ENCODE measurements at regions not wholly inside any gene's neighbourhood (a gene's known extent, or its start where the extent isn't known, plus 50 kb on each side); places are given as distances from the start of the nearest gene placed in this dataset.

DNA sequence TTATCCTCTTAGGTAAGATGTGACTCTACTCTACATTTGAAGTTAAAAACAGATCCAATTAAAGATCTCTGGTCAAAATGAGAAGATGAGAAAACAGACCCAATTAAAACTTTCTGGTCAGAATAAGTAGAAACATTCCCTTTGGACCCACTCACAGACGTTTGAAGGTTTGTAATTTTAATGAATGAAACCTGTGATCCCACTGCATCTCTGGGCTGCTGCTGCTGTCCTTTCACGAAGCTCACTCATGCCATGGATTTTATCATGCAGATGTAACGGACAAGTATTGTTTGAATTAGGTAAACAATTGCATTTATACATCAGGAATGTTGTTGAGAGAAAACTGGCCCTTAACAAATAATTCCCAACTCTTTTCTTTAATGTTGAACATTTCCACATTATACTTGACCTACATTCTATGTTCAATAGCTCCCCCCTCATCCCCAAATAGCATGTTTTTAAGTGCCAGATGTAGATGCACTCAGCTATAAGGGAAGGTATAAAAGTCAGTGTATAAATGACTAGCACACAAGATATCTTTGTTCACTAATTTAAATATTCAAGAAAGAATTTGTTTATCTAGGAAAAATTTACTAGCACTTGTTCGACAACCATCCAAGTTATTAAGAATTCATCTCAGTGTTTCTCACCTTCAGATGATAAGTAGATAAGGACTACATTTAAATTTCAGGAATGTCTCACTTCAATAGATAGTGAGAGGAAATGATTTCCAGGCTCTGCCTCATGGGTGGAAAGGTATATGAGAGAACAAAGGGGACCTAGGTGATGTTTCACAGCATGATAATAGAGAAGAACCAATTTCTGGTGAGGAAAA, 202.3 kb upstream of the LMNTD1 start:
- no peak for DNase-seq (ENCODE audit: low spot score)

DNA sequence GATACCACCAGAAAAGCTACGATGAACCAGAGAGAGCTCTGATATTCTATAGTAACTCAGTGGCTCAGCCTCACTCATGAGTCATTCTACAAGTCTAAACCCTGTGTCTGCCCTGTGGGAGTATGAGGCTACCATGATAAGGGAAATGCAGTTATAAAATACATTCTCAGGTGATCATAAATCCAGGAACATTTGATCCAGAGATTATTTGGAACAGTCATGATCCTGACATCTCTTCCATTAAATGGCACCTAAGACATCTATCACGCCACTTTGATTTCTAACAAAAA, 202.6 kb upstream of the RASSF8 start:
- DNase-seq (ENCODE audit: low spot score) = no peak

DNA sequence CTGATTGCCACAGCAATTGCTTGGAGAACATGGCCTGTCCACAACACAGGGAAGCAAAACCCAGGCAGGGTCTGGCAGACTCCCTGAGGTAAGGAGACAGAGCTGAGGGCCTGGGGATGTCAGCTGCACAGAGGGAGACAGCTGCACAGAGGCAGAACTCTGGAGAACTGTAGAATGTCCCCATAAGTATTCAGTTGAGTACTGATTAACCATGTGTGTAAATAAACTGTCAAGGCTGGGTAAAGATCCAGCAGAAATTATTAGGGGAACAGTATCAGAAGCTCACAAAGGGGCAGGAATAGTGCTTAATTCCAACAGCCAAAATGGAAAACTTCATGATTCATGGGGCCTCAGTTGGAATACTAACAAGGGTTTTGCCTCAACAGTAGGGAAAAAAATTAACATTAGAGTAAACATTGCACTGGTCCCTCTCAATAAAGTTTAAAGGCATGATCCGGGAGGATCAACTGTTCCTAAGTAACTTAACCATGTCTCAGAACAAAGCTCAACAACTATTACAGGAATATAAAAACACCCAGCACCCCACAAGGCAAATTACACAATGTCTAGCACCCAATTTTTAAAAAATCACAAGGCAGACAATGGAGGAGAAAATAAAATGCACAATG, 201.3 kb upstream of the RASSF8 start:
- no peak for DNase-seq (ENCODE audit: low spot score)

DNA sequence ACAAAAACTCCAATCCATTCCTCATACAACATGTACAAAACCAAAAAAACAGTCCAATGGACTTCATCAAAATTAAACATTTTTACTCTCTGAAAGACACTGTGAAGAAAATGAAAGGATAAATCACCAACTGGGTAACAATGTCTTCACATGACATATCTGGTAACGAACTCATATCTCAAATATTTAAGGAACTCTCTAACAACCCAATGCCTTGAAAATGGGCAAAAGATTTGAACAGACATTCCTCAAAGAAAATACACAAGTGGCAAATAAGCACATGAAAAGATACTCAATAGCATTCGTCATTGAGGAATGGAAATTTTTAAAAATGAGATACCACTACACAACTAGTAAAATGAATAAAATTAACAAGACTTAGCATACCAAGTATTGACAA, 198.7 kb upstream of the RASSF8 start:
- DNase-seq (ENCODE audit: low spot score) = no peak

DNA sequence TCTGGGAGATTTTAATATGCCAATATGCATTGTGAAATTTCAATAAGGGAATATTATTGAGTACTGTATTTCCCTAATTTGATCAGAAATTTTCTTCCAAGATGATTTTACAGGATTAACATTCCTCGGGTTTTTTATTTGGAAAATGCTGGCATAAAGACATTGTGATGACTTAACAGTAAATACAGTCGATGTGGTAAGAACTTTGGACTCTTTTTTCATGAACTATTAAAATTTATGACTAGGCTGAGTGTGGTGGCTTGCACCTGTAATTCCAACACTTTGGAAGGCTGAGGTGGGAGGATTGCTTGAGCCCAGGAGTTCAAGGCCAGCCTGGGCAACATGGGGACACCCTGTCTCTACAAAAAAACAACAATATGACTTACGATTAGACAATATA, 197.1 kb upstream of the RASSF8 start:
- DNase-seq (ENCODE audit: low spot score) = no peak

DNA sequence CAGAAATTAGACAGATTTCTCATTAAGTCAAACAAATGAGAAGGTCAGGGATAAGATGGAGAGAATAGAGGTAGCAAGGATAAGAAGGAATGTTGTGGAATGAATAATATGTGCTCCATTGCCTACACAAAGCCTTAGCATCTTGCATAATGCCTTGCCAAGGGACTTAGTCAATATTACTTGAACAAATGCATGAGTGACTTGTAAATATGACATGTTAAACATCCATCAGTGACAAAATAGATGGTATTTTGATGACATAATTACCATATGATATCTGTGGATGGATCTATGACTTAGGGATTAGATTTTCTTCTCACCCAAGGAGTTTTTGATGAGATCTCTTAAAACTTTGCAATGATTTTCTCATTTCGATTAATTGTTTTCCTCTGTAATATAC, 194.1 kb upstream of the RASSF8 start:
- DNase-seq (ENCODE audit: low spot score) = no peak

DNA sequence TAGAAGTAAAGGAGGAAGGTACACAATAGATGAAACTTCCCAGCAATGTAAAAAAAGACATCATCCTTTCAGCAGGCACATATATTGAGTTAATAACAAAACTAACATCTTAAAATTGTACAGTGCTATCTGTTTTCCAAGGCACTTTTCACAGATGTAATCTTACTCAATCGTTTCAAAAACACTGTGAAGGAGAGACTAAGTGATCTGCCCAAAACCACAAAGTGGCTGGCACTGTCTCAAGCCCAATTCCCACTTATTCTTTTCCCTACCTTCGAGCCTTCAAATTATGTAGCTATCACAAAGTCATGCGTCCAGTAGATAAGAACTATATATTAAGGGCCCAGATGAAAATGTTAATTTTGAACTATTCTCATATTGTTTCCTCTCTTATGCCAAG, 193.6 kb upstream of the RASSF8 start:
- DNase-seq (ENCODE audit: low spot score) = no peak

DNA sequence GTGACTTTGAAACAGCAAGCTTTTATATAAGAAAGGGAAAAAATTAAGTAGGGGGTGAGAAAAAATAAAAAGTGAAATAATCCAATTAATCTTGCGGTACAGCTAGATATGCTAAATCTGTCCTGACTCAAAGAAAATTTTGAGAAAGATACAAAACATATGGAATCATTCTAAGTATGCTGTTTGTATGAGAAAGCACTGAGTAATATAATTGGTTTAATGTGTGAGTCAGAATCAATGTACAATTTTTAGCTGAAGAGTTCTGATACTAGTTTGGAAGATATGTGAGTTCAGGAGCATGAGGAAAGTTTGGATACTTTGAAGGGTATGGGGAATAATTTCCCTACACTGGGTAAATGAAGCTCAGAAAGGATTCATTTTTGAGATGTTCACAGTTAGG, 190.9 kb upstream of the RASSF8 start:
- DNase-seq (ENCODE audit: low spot score) = no peak

DNA sequence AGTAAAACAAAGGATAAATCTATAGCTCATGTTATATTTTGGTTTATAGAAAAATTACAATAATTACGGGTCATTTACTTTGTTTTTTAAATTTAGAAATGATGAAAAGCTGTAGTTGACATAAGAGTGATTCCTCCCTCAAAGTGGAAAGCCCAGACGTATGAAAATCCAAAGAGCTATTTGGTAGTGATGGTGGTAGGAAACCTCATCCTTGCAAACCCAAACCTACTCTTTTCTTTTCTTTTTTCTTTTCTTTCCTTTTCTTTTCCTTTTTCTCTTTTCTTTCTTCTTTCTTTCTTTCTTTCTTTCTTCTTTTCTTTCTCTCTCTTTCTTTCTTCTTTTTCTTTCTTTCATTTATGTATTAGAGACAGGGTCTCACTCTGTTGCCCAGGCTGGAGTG, 190.3 kb upstream of the RASSF8 start:
- DNase-seq (ENCODE audit: low spot score) = no peak

DNA sequence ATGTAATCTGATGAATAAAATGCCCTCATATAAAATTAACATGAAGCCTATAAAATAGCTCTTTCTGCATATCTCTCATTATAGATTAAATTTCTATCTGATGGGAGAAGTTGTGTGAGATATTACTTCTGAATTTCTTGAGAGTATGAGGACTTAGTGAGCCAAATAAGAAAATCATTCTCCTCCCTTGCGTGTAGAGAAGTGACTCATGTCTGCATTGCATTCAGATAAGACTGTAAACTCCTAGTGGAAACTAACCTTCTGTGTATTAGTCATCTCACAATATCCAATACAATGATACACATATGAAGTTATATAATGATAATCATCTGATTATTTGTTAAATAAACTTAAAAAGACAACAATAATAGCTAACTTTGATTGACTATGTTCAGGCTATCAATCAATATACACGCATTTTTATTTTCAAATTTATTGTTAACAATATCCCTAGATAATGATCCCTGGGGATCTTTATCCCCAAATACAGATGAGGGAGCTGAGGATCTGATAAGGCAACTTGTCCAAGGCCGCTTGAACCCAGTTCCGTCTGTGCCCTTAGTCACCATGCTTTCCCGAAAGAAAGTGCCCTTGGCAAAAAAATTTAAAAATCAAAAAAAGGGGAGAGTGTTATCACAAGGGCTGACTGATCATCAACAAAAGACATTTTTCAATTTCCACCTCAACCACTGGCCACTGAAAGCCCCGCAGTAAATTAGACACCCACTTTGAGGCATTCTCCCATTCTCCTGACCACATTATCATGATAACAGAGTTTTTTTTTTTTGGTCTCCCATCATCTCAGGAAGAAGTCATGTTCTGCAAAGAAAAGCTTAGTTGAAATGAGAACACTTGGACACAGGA, 189.2 kb upstream of the RASSF8 start:
- DNase-seq (ENCODE audit: low spot score) = no peak

DNA sequence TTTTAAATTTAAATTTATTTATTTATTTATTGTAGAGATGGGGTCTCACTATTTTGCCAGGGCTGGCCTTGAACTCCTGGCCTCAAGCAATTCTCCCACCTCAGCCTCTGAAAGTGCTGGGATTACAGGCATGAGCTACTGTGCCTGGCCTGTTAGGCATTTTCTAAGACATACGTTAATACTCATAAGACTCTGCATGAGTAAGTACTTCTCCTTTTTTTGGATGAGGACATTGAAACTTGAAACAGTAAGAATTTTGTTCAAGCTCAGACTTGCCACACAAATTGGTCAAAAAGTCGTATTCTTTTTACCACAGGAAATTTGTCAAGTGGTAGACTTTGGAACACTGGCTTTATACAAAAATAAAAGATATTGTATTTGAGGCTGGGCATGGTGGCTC, 187.4 kb upstream of the RASSF8 start:
- no peak for DNase-seq (ENCODE audit: low spot score)

DNA sequence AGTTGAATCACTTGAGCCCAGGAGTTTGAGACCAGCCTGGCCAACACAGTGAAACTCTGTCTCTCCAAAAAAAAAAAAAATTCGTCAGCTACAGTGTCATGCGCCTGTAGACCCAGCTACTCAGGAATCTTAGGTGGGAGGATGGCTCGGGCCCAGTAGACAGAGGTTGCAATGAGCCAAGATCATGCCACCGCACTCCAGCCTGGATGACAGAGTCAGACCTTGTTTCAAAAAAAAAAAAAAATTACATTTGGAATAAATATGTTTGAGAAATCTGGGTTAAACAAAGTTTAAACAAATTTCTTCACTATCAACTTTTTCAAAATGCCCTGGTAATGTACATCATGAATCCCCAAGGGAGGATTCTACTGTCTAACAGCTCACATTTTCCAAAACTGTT, 187.0 kb upstream of the RASSF8 start:
- no peak for DNase-seq (ENCODE audit: low spot score)

DNA sequence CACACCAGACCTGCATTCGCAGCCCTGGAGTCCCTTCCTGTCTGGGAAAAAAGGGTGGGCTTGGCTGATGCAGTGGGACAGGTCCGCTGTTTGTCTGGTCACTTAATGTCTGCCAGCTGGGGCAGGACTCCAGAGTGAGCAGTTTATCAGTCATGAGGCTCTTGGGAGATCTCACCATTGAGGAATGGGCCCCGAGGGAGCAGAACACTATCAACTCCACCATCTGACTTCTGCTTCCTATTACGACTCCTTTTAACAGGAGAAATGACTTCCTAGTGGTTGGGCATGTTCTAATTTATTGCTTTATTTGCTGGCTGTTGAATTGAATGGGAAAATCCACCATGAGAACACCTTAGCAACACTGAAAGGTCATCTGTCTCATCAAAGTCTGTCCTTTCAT, 182.5 kb upstream of the RASSF8 start:
- no peak for DNase-seq (ENCODE audit: low spot score)

DNA sequence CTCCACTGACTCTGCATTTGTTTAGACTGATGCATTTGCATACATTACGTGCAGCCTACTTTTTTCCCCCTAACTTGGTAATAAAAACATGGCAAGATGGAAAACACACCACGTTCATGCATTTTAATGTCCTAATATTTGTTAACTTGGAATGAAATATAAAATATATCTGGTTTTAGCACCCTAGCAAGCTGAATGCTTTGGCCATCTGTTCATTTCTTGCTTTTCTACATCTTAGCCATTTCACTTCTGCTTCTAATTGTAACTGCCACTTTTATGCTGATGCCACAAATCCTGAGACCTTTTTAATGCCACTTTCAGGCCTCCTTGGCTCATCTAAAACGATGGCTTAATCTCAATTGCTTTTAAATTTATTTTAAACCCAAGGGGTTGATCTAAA, 177.7 kb upstream of the RASSF8 start:
- DNase-seq (ENCODE audit: low spot score) = no peak

DNA sequence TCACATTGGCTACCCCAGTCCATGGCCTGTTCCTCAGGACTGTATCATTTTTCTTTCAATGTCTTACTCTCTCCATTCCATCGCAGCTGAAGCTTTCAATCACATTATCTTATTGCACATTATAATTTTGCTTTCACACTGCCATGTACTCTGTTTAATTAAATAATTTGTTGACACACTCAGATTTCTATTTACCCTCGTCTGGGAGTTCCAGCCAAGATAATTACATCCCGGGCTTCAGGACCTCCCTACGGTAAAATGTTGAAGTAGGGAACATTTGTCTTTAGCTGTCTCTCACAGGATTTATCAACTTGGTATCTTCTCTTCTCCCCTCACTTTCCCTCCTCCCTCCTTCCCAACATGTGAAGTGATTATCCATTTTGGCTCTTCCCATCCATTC, 177.2 kb upstream of the RASSF8 start:
- no peak for DNase-seq (ENCODE audit: low spot score)

DNA sequence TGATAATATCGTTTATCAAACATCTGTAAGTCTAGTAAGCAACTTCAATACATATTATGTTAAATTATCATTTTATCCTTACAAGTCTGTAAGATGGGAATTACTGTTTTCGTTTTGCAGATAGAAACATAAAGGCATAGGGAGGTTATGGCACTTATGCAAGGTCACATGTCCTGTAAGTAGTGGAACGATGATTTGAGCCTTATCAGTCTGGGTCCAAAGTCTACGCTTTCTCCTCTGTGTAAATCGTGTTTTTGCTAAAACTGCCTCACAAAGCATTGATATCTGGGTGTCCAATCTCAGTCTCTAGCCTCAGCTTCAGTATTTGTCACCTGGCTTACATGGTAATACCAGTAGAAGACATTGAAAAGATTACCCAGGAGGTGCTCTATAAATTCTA, 174.9 kb upstream of the RASSF8 start:
- no peak for DNase-seq (ENCODE audit: low spot score)

DNA sequence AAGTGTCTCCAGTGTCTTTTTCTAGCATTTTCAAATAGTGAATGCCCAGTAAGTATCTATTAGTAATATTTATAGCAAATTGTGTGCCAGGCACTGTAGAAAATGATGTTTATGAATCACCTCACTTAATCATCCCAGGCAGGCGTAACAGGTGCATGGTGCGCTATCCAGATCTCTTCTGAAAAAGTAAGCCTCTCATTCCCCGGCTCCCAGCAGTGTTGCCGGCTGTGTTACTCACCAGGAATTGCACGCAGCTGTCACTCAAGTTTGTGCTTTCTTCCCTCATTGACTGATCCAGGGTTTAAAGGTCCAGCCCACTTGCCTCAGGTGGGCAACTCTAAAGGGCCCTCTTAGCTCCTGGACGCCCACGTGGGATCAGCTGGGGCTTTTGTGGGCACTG, 173.8 kb upstream of the RASSF8 start:
- DNase-seq (ENCODE audit: low spot score) = no peak

DNA sequence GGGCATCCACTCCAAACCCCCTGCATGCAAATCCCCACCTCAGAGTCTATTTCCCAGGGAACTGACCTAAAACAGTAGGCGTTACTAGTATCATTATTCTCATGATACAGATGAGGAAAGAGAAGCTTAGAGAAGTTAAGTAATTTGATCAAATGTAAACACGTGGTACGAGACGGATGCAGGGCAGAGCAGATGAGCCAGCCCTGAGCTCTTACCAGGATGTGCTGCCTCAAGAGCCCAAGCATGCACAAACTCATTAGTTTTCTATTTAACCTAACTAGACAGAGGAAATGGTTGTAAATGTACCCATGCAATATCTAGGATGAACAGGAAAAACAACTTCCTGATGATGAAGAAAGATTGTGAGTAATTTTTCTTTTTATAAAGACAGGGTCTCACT, 173.3 kb upstream of the RASSF8 start:
- no peak for DNase-seq (ENCODE audit: low spot score)

DNA sequence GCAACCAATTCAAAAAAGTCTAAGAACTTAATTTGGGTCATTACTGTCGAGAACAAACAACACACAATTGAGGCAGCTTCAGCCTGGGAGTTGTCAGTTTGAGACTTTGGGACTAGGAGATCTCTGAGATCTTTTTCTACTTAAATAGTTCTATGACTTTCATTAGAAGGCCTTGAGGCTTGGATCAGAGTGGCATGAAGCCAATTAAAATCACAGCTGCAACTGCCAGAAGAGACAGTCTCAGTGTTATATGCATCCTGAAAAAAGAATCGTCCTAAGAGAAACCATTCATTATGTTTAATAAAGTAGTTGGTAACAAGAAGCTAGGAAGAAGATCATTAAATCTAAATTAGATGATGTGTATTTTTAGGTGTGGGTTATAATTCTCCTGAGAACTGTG, 170.8 kb upstream of the RASSF8 start:
- no peak for DNase-seq (ENCODE audit: low spot score)

DNA sequence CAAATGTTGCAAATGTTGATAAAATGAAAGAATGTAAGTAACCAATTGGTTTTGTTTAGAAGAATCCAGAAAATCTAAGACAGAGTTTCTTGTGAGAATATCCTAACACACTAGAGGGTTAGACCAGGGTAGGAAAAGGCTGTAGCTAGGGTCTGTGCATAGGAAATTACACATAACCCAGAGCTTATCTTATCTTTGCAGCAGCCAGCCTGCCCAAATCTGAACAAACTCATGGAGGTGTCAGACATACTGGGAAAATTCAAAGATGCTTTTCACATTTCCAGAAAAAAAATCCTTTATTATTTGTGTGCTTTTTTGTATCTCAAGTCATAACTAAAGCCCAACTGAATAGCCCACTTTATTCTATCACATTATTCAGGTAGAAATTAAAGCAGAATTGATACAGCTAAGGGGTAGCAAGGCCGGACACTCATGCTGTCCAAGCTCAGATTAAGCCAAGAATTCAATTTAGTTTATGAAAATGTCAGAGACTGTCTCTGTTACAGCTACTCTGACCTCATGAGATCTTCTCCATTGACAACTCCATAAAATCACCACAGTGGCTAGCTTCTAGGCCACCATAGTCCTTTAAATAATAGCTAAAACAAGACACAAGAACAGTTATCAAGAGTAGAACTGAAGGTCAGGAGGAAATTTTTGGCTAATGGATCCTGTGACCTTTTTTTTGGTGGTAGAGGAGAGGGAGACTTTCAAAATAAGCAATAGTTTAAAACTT, 169.6 kb upstream of the RASSF8 start:
- no peak for DNase-seq (ENCODE audit: low spot score)

DNA sequence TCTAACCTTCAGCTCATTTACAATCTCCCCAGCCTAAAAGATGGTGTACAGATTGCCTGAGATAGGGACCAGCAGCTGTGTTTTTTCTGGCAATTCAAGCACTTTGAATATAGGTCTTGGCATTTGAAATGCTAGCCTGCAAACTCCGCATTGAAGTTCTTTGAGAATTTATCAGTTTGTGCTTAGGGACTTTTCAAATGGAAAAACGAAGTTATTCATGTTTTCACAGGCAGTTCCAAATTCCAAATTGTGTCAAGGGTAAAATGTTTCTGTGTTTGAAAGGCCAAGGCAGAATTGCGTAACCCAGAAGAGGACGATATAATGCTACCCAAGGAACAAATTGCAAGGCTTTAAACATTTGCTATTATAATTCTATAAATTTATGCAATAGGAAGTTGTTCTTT, 168.9 kb upstream of the RASSF8 start:
- no peak for DNase-seq (ENCODE audit: low spot score)

DNA sequence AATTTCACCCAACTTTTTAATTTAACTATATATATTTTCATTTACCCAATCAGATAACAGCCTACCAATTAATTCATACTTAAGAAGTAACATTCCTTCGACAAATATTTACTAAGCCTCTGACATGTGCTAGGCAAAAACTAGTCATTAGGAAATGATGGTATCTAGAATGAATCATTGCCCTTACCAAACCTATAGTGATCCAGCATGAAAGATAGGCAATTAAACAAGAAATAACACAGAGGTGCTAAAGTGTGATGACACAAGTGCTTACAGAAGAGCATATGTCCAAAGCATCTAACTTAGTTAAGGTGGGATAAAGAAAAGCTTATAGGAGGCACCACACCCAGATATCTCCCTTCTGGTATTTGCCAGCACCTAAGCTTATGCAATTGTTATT, 166.5 kb upstream of the RASSF8 start:
- DNase-seq (ENCODE audit: low spot score) = no peak

DNA sequence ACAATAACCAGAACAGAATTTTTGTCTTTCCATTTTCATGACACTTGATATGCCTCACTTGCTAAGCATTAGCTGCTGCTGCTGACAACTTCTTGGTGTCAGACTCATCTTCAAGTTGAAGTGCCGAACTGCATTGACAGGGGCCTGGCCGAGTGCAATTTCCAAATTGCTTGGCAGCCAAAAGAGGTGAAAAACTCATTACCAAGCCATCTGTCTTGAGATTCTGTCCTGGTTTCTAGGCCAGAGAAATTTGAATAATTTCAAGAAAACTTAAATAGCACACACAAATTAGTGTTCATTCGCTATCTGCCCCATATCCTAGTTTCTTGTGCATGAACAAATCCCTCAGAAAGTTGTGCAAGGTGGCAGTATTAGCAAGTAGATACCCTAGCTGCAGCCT, 165.3 kb upstream of the RASSF8 start:
- no peak for DNase-seq (ENCODE audit: low spot score)

All from putamen (tissue), 1 donor.